ENCODE measurements at regions not wholly inside any gene's neighbourhood (a gene's known extent, or its start where the extent isn't known, plus 50 kb on each side); places are given as distances from the start of the nearest gene placed in this dataset.

GRCh38 chr14:105987563-105987962 is 461.2 kb downstream of the TMEM121 start:
- ATAC-seq: no peak
- H3K9me3 Mint-ChIP-seq: peaks cover 87% of the 10 kb centered on the region

More at GRCh38 chr14:105987563-105987962, 461.2 kb downstream of the TMEM121 start:
- Histone ChIP-seq H3K36me3 (ENCODE audit: insufficient read depth) (no peaks in the 10 kb centered on the region), H3K9me2 (ENCODE audit: insufficient read depth) (no peaks in the 10 kb centered on the region), H3K27me3 (ENCODE audit: insufficient read depth) (no peaks in the 10 kb centered on the region), H3K4me1 (ENCODE audit: insufficient read depth) (no peaks in the 10 kb centered on the region), H3F3A (replicated peaks; ENCODE audit: low read depth) (no peaks in the 10 kb centered on the region), H4K20me1 (replicated peaks; ENCODE audit: insufficient read depth) (no peaks in the 10 kb centered on the region), H3K27ac (ENCODE audit: low read depth) (no peak overlapping the region), H3K4me2 (no peak overlapping the region), H2AFZ (no peak overlapping the region), H3K4me3 (no peak overlapping the region), H3K79me2 (replicated peaks; ENCODE audit: insufficient read depth) (no peaks in the 10 kb centered on the region)
- no peak for DNase-seq (ENCODE audit: low spot score)
- H3K27me3 Mint-ChIP-seq (ENCODE audit: insufficient read depth, low read depth, poor library complexity): peaks cover 2% of the 10 kb centered on the region
- no peak overlapping the region for H3K27ac Mint-ChIP-seq
- TF ChIP-seq STAT1 (IDR thresholded peaks at IDR 0.05; ENCODE audit: unreplicated experiment): no peak
- TF ChIP-seq CTCF (conservative IDR thresholded peaks at IDR 0.05; ENCODE audit: low read depth in 2 of 2): no peak
- no peak for TF ChIP-seq NANOG (IDR thresholded peaks at IDR 0.05; ENCODE audit: borderline replicate concordance)
- TF ChIP-seq POLR2AphosphoS5 (IDR thresholded peaks at IDR 0.05; ENCODE audit: low read depth): no peak
- TF ChIP-seq CREB1 (CRISPR knock-in tag; IDR thresholded peaks at IDR 0.05; ENCODE audit: low read depth): no peak
- TF ChIP-seq JUNB (IDR thresholded peaks at IDR 0.05; ENCODE audit: unreplicated experiment): no peak
- no peak for TF ChIP-seq ZNF114 (CRISPR knock-in tag; IDR thresholded peaks at IDR 0.05)
- no peak for TF ChIP-seq ZNF331 (CRISPR knock-in tag; IDR thresholded peaks at IDR 0.05; ENCODE audit: low read depth)
- no peak for TF ChIP-seq EZH2 (IDR thresholded peaks at IDR 0.05; ENCODE audit: low read depth, unreplicated experiment)
- TF ChIP-seq, protein P1, sequence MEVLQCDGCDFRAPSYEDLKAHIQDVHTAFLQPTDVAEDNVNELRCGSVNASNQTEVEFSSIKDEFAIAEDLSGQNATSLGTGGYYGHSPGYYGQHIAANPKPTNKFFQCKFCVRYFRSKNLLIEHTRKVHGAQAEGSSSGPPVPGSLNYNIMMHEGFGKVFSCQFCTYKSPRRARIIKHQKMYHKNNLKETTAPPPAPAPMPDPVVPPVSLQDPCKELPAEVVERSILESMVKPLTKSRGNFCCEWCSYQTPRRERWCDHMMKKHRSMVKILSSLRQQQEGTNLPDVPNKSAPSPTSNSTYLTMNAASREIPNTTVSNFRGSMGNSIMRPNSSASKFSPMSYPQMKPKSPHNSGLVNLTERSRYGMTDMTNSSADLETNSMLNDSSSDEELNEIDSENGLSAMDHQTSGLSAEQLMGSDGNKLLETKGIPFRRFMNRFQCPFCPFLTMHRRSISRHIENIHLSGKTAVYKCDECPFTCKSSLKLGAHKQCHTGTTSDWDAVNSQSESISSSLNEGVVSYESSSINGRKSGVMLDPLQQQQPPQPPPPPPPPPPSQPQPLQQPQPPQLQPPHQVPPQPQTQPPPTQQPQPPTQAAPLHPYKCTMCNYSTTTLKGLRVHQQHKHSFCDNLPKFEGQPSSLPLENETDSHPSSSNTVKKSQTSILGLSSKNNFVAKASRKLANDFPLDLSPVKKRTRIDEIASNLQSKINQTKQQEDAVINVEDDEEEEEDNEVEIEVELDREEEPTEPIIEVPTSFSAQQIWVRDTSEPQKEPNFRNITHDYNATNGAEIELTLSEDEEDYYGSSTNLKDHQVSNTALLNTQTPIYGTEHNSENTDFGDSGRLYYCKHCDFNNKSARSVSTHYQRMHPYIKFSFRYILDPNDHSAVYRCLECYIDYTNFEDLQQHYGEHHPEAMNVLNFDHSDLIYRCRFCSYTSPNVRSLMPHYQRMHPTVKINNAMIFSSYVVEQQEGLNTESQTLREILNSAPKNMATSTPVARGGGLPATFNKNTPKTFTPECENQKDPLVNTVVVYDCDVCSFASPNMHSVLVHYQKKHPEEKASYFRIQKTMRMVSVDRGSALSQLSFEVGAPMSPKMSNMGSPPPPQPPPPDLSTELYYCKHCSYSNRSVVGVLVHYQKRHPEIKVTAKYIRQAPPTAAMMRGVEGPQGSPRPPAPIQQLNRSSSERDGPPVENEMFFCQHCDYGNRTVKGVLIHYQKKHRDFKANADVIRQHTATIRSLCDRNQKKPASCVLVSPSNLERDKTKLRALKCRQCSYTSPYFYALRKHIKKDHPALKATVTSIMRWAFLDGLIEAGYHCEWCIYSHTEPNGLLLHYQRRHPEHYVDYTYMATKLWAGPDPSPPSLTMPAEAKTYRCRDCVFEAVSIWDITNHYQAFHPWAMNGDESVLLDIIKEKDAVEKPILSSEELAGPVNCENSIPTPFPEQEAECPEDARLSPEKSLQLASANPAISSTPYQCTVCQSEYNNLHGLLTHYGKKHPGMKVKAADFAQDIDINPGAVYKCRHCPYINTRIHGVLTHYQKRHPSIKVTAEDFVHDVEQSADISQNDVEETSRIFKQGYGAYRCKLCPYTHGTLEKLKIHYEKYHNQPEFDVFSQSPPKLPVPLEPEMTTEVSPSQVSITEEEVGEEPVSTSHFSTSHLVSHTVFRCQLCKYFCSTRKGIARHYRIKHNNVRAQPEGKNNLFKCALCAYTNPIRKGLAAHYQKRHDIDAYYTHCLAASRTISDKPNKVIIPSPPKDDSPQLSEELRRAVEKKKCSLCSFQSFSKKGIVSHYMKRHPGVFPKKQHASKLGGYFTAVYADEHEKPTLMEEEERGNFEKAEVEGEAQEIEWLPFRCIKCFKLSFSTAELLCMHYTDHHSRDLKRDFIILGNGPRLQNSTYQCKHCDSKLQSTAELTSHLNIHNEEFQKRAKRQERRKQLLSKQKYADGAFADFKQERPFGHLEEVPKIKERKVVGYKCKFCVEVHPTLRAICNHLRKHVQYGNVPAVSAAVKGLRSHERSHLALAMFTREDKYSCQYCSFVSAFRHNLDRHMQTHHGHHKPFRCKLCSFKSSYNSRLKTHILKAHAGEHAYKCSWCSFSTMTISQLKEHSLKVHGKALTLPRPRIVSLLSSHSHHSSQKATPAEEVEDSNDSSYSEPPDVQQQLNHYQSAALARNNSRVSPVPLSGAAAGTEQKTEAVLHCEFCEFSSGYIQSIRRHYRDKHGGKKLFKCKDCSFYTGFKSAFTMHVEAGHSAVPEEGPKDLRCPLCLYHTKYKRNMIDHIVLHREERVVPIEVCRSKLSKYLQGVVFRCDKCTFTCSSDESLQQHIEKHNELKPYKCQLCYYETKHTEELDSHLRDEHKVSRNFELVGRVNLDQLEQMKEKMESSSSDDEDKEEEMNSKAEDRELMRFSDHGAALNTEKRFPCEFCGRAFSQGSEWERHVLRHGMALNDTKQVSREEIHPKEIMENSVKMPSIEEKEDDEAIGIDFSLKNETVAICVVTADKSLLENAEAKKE (CRISPR knock-in tag; IDR thresholded peaks at IDR 0.05): no peak
- TF ChIP-seq EZH2phosphoT487 (IDR thresholded peaks at IDR 0.05; ENCODE audit: unreplicated experiment): no peak
- peaks cover 14% of the 10 kb centered on the region for H3K36me3 Mint-ChIP-seq (ENCODE audit: low read depth)
- H3K4me1 Mint-ChIP-seq: no peaks in the 10 kb centered on the region
- H3K4me3 Mint-ChIP-seq: no peak overlapping the region
